HG03135 (cell line): ENCODE measurements at regions not wholly inside any gene's neighbourhood (a gene's known extent, or its start where the extent isn't known, plus 50 kb on each side); places are given as distances from the start of the nearest gene placed in this dataset.
"Not testable (repeated sequence)": the region's sequence is repeated elsewhere in the genome, so short reads cannot be mapped to it uniquely, and the experiment has no call there.

Experiments
- ATAC-seq: cut with Tn5 transposase; IDR thresholded peaks from one replicate; pipeline ENCODE4 v1.9.1; 2021; ENCODE audit warnings: mild to moderate bottlenecking, moderate library complexity; ENCODE audit not compliant: unreplicated experiment

DNA sequence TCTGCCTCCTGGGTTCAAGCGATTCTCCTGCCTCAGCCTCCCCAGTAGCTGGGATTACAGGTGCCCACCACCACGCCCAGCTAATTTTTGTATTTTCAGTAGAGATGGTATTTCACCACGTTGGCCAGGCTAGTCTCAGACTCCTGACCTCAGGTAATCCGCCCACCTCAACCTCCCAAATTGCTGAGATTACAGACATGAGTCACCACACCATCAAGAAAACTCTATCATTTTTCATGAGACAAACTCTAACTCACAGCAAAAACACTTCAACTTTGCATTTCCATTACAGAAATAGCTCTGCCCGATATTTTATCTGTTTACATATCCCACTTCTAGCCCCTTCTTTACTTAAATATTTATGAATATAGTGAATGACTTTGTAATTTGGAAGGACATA is 561.1 kb downstream of the TMX3 start:
- not testable (repeated sequence) for ATAC-seq

DNA sequence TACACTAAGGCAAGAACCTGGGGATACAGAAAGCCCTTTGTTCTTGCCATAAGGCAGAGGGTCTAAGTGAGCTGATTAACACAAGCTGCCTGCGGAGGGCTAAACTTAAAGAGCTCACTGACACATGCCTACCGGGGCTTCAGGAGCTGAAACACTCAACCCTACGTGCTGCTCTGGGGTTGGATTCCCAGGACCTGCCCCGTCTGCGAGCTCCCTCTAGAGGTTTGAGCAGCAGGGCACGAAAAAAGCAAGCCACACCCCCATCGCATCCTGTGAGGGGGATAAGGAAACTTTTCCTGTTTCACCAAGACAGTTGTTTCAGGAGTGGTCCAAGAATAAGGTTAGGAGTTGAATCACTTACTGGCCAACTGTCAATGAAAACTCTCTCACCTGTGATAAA is 562.1 kb downstream of the TMX3 start:
- ATAC-seq, result no peak

DNA sequence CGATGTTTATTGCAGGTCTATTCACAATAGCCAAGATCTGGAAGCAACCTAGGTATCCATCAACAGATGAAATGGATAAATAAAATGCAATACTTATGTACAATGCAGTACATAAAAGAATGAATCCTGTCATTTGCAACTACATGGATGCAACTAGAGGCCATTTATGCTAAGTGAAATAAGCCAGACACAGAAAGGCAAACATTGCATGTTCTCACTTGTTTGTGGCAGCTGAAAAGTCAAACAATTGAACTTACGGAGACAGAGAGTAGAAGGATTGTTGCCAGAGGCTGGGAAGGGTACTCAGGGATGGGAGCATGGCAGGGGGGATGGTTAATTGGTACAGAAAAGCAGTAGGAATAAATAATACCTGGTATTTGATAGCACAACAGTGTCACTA is 563.9 kb downstream of the TMX3 start:
- no peak for ATAC-seq

DNA sequence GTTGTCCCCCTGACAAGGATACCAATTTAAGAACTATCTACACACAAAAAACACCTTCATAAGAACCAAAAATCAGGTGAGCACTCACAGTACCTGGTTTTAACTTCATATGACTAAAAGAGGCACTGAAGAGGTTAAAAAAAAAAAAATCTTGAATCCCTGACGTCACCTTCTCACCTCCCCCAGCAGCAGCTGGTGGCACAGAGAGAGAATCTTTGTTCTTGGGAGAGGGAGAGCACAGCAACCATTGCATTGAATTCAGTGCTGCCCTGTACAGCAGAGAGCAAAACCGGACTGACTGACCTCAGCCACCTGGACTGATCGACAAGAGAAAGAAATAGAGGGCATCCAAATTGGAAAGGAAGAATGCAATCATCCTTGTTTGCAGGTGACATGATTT is 566.0 kb downstream of the TMX3 start:
- ATAC-seq, result no peak

DNA sequence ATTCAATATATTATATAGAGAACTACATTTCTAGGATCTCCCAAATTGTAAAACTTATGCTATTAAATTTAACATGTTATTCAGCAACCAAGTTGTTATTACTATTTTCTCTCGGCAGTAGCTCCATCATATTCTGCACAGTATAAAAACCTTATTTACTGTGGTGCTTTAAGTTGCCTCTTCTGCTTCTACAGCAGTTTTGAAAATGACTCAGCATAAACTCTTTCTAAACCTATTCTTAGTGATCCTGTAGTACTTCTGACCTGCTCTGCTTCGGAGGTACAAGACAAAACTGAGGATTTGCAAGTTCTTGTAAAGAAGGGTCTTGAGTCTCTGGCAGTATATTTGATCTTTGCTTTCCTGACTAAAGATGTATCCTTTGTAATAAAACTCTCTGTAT is 567.2 kb downstream of the TMX3 start:
- ATAC-seq, result no peak

DNA sequence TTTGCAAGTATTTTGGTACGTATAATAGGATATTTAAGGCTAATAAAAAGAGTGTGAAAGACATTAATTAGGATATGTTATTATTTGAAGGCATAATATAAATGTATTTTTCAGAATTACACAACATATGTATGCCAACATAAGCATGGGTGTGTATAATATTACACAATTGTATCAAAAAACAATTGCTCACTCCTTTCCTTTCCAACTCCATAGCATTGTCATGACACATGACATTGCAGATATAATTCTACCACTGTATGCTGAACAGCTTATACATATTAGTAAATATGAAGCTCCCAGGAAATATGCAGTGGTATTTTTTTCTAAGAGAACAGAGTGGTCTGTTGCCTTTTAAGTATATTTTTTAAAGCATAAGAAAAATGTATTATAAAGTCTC is 593.1 kb downstream of the TMX3 start:
- no peak for ATAC-seq

DNA sequence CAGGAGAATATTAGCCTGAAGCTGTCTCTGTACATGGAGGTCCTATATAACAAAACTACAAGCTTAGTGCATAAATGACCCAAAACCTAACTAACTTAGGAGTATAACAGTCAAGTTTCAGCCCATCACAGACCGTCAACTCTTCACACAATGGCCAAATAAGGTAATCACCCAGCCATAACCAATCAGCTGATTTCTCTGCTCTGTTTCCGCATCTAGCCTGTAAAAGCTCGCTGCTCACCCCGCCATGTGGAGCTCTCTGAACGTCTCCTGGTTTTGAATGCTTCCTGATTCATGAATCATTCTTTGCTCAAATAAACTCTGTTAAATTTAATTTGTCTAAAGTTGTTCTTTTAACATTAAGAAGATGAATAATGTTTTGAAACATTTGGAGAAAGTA is 593.6 kb downstream of the TMX3 start:
- ATAC-seq, result no peak

DNA sequence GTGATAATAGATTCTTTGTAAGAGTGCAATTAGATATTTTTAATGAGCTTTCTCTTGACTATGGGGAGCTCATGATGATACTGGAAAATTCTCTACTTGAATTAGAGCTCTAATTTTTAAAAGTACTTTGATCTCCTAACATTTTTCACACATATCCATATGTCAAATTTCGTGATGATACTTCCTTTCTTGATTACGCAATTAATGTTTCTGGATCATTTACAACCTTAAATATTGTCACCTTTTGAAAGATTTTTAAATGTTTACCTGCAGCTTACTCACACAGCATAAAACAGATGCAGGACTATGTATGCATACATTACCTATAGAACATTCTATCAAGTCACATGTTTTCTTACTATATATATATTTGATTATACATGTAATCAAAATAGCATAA is 598.5 kb upstream of the DSEL start:
- no peak for ATAC-seq

DNA sequence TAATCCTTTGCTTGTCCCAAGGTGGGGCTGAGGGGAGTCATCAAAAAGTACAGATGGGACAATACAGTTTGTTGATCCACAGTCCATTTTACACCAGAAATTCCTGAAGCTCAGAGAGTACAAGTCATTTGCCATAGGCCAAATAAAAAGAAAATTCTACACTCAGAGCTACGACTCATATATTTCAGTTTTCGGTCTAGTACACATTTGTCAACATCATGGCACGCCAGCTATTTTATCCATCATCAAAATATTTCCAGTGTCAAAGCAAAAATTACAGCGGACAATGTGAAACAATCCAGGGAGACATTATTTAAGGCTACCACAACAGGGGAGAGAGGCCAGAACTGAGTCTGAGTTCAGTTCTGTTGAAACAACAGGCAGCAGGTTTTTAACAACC is 587.5 kb upstream of the DSEL start:
- no peak for ATAC-seq

DNA sequence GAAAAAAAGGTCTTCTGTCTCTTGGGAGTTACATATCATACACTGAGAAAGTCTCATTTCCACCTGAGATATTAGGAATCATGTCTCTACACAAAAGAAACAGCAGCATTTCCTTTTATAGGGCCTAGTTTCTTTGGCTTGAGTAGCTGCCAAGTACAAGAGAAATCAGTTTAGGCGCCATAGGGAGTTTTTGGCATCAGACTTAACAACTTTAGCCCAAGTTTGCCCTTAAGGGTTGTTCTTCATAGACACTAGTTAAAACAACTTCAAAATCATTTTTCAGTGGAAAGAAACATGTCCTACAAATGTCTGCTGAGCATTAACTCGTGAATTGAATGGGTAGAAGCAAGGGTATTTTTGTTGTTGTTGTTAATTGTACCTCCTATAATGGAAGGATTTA is 587.0 kb upstream of the DSEL start:
- ATAC-seq, result no peak

DNA sequence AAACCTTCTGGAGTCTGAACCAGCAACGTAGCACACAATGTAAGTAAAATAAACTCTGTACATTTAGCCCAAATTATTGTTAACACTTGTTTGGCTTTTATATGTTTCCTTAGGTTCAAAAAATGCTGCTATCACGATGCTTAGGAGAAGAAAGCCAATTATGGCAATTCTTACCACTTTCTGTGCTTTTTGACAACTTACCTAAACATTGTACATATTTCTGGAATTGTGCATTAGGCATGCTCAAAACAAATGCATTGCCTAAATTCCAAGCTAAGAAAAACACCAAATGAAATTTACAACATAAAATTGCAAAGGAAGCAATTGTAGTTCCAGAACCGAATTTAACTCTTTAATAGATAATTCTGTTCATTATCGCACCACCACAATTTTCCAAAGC is 585.6 kb upstream of the DSEL start:
- no peak for ATAC-seq

DNA sequence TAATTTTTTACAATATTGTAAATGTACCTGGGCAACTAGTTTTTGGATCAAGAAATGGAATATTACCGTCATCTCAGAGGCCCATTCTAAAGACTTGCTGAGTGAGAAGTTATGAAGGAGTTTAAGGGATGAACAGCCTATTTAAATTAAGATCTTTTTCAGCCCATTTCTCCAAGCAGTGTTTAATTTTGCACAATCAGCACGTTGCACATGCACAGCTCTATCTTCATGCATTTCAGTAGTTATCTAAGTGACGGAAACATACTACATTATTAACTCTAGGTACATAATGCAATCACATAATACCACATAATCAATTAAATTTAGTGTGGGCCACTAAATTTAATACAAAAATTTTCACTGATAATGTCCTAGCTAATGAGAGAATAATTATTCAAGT is 582.1 kb upstream of the DSEL start:
- no peak for ATAC-seq

DNA sequence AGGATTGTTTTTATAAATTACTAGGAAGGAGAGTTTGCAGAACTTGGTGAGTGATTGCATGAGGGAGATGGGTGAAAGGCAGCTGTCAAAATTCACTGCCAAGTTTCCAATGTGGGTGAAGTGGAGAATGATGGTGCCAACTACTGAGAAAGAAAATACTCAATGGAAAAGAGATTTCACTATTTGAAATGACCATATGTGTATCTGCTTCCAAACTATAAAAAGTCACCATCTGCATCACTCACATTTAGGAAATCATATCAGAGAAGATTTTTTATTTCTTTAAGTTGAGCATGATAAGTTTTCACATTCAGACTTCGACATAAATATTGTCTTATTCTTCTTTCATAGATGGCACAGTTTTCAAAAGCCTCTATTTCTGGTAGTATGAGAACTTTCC is 570.0 kb upstream of the DSEL start:
- ATAC-seq, result no peak

DNA sequence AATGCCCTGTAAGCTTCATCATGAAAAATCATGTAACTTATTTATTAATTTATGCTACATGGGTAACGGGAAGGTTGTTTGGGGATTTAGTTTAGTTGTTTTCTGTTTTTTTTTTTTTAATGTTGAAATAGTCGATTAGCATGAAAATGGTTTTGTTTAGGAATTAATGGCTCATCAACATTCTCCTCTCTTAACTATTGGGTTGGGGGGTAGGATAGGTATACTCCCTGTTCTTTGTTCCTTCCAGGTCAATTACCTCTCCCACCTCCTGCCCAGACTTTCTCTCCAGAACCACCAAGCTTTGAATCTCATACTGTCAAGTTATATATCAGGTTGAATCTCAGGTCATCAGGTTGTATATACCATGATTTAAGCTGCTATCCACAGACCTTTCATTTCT is 568.7 kb upstream of the DSEL start:
- no peak for ATAC-seq

DNA sequence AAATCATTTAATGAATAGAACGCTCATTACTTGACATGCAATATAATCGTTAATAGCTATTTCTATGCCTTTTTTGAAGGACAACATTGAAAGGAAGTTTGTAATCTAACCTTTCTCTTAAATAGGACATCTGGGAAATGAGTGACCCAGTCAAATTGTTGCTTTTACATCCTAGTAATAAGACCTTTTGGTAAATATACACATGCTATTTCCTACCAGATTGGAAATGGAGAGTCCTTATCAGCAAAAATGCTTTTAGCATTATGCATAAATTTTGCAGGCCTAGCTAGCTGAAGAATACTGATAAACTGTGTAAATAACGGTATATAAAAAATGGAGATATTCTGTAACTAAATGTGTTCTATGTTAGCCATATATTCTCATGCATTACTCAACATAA is 567.3 kb upstream of the DSEL start:
- no peak for ATAC-seq

DNA sequence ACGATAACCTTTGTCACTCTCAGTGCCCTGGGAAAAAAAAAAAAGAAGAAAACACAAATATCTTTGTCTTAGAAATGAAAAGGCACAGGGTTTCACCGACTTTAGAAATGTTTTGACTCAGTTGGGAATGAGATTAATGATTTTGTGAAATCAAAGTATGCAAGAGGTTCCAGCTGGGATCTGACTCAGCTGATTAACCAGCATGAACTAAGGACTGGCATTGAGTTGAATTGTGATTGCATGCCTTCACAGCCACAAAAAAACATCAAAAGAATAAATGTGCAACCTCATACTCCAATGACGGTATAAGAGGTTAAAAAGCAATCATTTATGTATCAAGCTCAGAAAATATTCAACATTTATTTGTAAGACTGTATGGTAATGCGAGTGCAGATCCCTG is 566.6 kb upstream of the DSEL start:
- ATAC-seq, result no peak

DNA sequence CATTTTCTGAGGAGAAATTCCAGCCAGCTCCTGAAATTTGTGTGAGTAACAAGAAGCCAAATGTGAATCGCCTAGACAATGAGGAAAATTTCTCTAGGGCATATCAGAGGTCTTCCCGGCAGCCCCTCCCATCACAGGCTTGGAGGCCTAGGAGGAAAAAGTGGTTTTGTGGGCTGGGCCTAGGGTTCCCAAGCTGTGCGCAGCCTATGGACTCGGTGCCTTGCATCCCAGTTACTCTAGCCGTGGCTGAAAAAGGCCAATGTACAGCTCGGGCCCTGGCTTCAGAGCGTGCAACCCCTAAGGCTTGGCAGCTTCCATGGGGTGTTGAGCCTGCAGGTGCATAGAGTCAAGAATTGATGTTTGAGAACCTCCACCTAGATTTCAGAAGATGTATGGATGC is 556.2 kb upstream of the DSEL start:
- ATAC-seq, result no peak

DNA sequence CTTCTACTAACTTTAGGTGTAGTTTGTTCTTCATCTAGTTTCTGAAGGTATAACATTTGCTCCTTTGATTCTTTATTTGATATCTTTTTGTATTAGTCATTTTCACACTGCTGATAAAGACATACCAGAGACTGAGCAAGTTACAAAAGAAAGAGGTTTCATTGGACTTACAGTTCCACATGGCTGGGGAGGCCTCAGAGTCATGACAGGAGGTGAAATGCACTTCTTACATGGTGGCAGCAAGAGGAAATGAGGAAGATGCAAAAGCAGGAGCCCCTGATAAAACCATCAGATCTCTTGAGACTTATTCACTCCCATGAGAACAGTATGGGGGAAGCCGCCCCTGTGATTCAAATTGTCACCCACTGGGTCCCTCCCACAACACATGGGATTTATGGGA is 544.4 kb upstream of the DSEL start:
- ATAC-seq, result no peak

DNA sequence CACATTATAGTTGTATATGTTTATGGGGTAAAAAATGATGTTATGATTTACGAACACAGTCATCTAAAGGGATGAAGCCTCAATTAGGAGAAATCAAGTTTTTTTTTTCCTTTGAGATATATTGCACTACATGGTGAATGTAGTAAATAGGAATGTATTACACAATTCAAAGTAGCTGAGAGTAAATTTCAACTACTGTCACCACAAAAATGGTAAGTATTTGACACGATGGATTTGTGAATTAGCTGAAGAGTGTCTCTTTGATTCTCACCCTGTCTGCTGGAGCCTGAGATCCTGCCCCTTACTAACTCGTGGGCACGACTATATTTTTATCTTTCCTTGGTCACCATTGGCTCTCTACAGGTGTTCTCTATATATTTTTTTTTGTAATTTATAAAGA is 540.4 kb upstream of the DSEL start:
- ATAC-seq, result no peak

DNA sequence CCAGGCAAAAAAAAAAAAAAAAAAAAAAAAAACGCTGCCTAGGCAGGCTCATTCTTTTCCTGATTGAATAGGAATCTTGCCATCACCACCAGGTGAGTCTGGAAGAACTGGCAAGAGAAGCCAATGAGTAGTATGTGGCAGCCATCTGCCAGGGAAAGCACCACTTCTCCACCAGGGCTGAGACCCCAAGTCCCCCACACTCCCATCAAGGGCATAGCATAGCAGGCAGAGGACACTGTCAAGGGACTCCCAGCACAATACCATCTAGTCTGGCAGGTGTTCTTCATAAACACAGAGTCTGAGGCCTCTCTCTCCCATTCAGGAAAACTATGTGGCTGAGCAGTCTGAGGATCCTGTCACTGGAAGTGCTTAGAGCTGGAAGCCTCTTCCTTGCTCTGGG is 538.1 kb upstream of the DSEL start:
- ATAC-seq, result no peak

DNA sequence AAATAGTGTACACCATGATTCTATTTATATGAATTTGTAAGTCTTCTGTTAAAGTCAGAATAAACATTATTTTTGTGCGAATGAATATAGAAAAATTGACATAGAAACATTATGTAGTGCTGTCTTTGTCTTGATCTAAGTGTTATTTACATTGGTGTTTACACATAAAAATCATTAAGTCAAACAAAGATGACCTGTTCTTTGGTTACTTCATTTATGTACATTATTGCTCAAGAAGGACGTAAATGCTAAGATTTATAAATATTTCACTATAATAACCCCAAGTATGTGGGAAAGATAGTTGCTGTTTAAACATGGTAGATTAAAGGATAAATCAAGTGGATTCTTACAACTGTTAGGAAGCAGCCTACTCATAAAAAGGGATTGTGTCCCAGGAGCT is 536.8 kb upstream of the DSEL start:
- no peak for ATAC-seq

DNA sequence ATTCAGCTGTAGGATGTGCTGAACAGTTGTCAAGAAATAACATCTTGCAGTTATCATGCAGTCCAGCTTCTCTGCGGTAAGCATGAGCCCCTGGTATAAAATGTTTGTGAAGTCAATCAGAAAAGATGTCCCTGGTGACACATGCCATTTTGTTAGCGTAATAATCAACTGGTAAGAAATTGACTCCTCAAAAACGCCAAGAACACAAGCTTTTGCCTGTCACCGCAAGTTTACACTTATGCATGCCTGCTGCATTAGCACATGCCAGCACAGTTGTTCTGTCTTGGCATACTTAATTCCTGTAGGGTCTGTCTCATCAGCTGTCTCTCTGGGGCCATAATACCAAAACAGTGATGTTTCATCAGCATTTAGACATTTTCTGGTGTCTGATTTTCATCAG is 524.8 kb upstream of the DSEL start:
- no peak for ATAC-seq

DNA sequence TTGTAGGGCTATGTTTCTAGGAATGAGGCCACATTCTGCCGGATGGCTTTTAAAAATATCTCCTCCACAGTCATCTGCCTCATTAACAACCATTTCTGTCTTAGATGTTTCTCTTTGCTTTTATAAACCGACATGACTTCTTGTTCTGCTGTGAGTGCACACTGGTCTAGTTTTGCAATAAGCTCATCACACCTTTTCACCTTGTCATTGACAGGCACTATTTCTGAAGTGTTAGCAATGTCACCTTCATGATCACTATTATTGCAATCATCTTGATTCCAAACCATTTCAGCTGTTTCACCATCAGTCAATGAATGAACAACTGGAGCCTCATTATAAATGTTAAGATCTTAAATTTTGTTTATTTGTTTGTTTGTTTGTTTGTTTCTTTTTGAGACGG is 523.7 kb upstream of the DSEL start:
- no peak for ATAC-seq
